H4 (cell line): ENCODE measurements at regions not wholly inside any gene's neighbourhood (a gene's known extent, or its start where the extent isn't known, plus 50 kb on each side); places are given as distances from the start of the nearest gene placed in this dataset.

ENCODE experiments used
- DNase-seq: peaks from one replicate; pipeline ENCODE4 v3.0.0-alpha.2; 2015; ENCODE audit warnings: low spot score

GRCh38 chr6:30272032-30272431 lies 54.7 kb upstream of the TRIM39 start:
- no peak for DNase-seq

- DNase-seq = no peak
Measured at GRCh38 chr6:30267423-30267822, 54.2 kb upstream of the TRIM26 start.

GRCh38 chr6:30265594-30265993 lies 52.4 kb upstream of the TRIM26 start:
- DNase-seq = no peak

GRCh38 chr6:30265181-30265580 lies 52.0 kb upstream of the TRIM26 start:
- no peak for DNase-seq

- no peak for DNase-seq
Measured at GRCh38 chr6:30264743-30265142, 51.5 kb upstream of the TRIM26 start.

GRCh38 chr6:30263734-30264133 lies 50.5 kb upstream of the TRIM26 start:
- peak; percentile 82 for DNase-seq
